ENCODE measurements at regions not wholly inside any gene's neighbourhood (a gene's known extent, or its start where the extent isn't known, plus 50 kb on each side); places are given as distances from the start of the nearest gene placed in this dataset.

GRCh38 chr3:124559846-124560574 lies 170.2 kb upstream of the UMPS start:
- H3K27ac Mint-ChIP-seq (ENCODE audit: low read depth, unreplicated experiment) = no peak overlapping the region
- peaks cover 41% of the 10 kb centered on the region for H3K27me3 Mint-ChIP-seq (ENCODE audit: insufficient read depth, unreplicated experiment)
- BruUV-seq (replicated peaks) = no TSS peak
- H3K9me3 Mint-ChIP-seq (ENCODE audit: unreplicated experiment) = no peaks in the 10 kb centered on the region
- peak; percentile 84 for DNase-seq (ENCODE audit: unreplicated experiment)
- intact Hi-C loops (cut with micrococcal nuclease) = loop anchor here (1.0 to 10.0 kb wide), 3 partner anchors 67 to 545 kb away; no protein-coding TSS in a partner anchor
- no peak overlapping the region for H3K4me3 Mint-ChIP-seq (ENCODE audit: unreplicated experiment)
- no peaks in the 10 kb centered on the region for H3K36me3 Mint-ChIP-seq (ENCODE audit: insufficient read depth, unreplicated experiment)
- peaks cover 28% of the 10 kb centered on the region for H3K4me1 Mint-ChIP-seq (ENCODE audit: insufficient read depth, unreplicated experiment)
- ChIA-PET CTCF (interaction anchor here (0.5 to 12.6 kb wide), 73 partner anchors 10 to 908 kb away, joined by 3 to 372 read pairs (median 4); partner anchors contain the start of gene KALRN), POLR2A (no interaction called here)
- TF ChIP-seq CTCF (IDR thresholded peaks at IDR 0.05; ENCODE audit: unreplicated experiment) = peak; percentile 67

- Mint-ChIP-seq H3K27me3 (ENCODE audit: insufficient read depth, unreplicated experiment) (peaks cover 41% of the 10 kb centered on the region), H3K36me3 (ENCODE audit: insufficient read depth, unreplicated experiment) (no peaks in the 10 kb centered on the region), H3K9me3 (ENCODE audit: unreplicated experiment) (no peaks in the 10 kb centered on the region), H3K4me3 (ENCODE audit: unreplicated experiment) (no peak overlapping the region), H3K4me1 (ENCODE audit: insufficient read depth, unreplicated experiment) (peaks cover 28% of the 10 kb centered on the region), H3K27ac (ENCODE audit: low read depth, unreplicated experiment) (no peak overlapping the region)
- intact Hi-C loops (cut with micrococcal nuclease) = no loop called here
- no peak for DNase-seq (ENCODE audit: unreplicated experiment)
- CTCF ChIA-PET = interaction anchor here (0.5 to 12.6 kb wide), 50 partner anchors 9 to 528 kb away, joined by 3 to 372 read pairs (median 4); partner anchors contain the start of gene KALRN
- POLR2A ChIA-PET = no interaction called here
- TF ChIP-seq CTCF (IDR thresholded peaks at IDR 0.05; ENCODE audit: unreplicated experiment) = no peak
- no TSS peak for BruUV-seq (replicated peaks)
Observed at GRCh38 chr3:124560666-124561215, 169.5 kb upstream of the UMPS start.

- Mint-ChIP-seq H3K27ac (ENCODE audit: low read depth, unreplicated experiment) (no peak overlapping the region), H3K9me3 (ENCODE audit: unreplicated experiment) (no peaks in the 10 kb centered on the region), H3K36me3 (ENCODE audit: insufficient read depth, unreplicated experiment) (no peaks in the 10 kb centered on the region), H3K27me3 (ENCODE audit: insufficient read depth, unreplicated experiment) (peaks cover 56% of the 10 kb centered on the region), H3K4me1 (ENCODE audit: insufficient read depth, unreplicated experiment) (peaks cover 20% of the 10 kb centered on the region), H3K4me3 (ENCODE audit: unreplicated experiment) (no peak overlapping the region)
- no peak for TF ChIP-seq CTCF (IDR thresholded peaks at IDR 0.05; ENCODE audit: unreplicated experiment)
- POLR2A ChIA-PET = interaction anchor here (0.6 kb wide), 1 partner anchor 229 kb away, joined by 3 read pairs; no protein-coding TSS in a partner anchor
- no TSS peak for BruUV-seq (replicated peaks)
- CTCF ChIA-PET = interaction anchor here (0.6 to 12.6 kb wide), 10 partner anchors 13 to 910 kb away, joined by 3 to 372 read pairs (median 4); no protein-coding TSS in a partner anchor
- no peak for DNase-seq (ENCODE audit: unreplicated experiment)
- intact Hi-C loops (cut with micrococcal nuclease) = no loop called here
Observed at GRCh38 chr3:124562769-124563168, 167.5 kb upstream of the UMPS start.

- intact Hi-C loops (cut with micrococcal nuclease) = no loop called here
Observed at GRCh38 chr3:124563376-124563775, 166.9 kb upstream of the UMPS start.

More at GRCh38 chr3:124563376-124563775, 166.9 kb upstream of the UMPS start:
- POLR2A ChIA-PET = interaction anchor here (0.6 kb wide), 1 partner anchor 747 kb away, joined by 3 read pairs; no protein-coding TSS in a partner anchor
- H3K4me3 Mint-ChIP-seq (ENCODE audit: unreplicated experiment) = no peak overlapping the region
- DNase-seq (ENCODE audit: unreplicated experiment) = no peak
- TF ChIP-seq CTCF (IDR thresholded peaks at IDR 0.05; ENCODE audit: unreplicated experiment) = no peak
- peaks cover 62% of the 10 kb centered on the region for H3K27me3 Mint-ChIP-seq (ENCODE audit: insufficient read depth, unreplicated experiment)
- CTCF ChIA-PET = interaction anchor here (0.6 to 12.6 kb wide), 11 partner anchors 13 to 911 kb away, joined by 3 to 372 read pairs (median 4); no protein-coding TSS in a partner anchor
- no peaks in the 10 kb centered on the region for H3K36me3 Mint-ChIP-seq (ENCODE audit: insufficient read depth, unreplicated experiment)
- H3K4me1 Mint-ChIP-seq (ENCODE audit: insufficient read depth, unreplicated experiment) = peaks cover 18% of the 10 kb centered on the region
- no TSS peak for BruUV-seq (replicated peaks)
- no peak overlapping the region for H3K27ac Mint-ChIP-seq (ENCODE audit: low read depth, unreplicated experiment)
- no peaks in the 10 kb centered on the region for H3K9me3 Mint-ChIP-seq (ENCODE audit: unreplicated experiment)

All from MCF 10A (cell line).